ENCODE measurements at regions not wholly inside any gene's neighbourhood (a gene's known extent, or its start where the extent isn't known, plus 50 kb on each side); places are given as distances from the start of the nearest gene placed in this dataset.

DNA sequence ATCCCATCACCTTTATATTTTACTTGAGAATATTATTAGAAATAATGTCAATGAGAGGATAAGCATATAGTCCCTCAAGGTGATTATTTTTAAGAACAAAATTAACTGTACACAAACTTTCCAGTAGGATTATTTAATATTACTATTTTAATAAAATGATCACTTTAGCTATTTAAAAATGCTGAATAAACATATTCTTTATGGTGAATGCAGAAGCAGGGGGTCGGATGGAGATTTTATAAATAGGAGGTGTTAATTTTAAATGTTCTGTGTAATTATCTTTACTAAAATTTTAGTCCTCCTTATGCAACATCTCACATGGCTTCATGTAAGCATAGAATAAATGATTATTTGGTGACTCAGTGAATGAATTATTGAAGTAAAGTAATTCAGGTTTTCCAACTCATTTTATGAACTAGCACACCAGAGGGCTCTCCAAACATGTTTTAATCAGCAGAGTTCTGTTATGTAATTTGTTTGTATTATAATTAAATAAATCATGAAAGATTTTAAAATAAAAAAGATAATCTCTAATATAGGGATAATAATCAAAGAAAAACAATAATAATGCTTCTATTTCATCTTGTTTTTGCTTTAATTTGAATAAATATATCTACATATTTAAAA, 1635.2 kb downstream of the EFNB2 start:
- DNase-seq, result no peak

DNA sequence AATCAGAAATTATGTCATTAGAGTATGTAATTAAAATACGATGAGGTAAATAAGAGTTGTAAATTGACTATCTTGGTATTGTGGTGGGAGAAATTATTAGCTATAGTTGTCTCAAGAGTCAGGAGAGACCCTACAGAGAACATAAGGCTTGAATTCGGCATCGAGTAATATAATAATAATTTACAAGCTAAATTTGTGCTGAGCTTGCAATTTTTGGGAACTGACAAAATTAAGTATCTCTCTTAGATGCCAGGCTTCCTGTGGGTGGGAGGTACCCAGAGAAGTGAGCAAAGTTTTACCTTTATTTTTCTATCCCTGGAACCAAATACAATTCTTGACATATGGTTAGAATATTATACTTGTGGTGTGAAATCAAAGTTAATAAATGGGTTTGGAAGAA, 1637.0 kb downstream of the EFNB2 start:
- DNase-seq, result no peak

DNA sequence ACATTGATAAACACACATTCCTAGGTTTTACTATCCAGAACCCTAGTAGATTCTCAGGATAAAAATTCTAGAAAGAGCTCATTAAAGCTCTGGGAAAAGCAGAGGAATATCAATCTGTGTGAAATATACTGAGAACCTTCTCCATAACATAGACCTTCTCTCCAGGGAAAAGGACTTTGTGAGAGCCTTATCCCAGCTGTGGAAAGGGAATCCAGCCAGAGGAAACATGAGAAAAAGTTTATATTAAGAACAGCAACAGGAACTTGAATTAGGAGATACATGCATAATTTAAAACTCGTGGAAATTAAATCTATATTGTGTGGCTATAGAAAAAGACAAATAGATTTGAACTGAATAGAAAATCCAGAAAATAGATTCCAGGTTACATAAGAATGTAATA, 1639.9 kb downstream of the EFNB2 start:
- no peak for DNase-seq

DNA sequence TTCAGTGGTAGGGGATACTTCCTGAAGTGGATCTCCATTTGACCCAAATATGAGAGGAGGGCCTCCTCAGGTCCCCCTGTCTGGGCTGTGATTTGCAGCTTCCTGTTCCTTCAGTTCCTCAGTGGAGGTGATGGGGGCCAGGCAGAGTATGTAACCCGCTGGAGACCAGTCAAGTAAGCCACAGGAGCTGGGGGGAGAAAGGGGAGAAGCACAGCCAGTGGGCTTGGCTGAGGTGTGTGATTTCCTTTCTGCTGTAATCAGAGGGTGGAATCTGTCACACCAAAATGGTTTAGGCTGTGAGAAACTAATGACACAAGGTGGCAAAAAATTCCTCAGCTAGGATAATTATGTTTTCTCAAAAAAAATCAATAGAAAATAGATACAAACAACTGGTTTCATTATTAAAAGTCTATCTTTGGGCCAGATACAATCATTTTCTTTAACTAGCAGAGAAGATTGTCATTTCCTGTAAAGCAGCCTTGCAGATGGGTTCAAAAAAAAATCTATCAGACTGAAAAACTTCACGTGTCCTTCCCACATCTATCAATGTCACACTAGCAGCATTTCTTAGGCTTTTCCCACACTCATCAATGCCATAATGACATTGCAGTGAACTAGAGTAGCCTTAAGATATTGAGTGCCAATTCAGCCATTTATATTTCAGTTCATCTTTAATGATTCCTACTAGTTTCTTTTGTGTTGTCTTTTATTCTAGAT, 1660.3 kb downstream of the EFNB2 start:
- DNase-seq, result no peak

DNA sequence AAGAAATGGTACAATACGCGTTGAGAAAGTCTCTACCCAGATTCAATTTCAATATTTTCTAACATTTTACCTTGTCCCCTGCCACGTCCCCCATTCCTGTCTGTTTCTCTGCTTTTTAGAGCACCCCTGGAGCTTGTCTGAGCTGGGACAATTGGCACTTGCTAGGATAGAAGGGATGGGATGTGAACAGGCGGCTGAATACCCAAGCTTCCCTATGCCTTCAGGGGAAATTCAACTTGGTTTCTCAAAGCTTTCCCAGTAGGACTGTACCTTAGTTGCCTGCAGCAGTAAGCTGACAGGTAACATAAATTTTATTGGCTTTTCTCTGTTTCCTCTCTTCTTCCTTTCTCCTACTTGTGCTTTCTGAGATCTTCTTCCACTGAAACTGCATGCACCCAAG, 1663.3 kb downstream of the EFNB2 start:
- no peak for DNase-seq

DNA sequence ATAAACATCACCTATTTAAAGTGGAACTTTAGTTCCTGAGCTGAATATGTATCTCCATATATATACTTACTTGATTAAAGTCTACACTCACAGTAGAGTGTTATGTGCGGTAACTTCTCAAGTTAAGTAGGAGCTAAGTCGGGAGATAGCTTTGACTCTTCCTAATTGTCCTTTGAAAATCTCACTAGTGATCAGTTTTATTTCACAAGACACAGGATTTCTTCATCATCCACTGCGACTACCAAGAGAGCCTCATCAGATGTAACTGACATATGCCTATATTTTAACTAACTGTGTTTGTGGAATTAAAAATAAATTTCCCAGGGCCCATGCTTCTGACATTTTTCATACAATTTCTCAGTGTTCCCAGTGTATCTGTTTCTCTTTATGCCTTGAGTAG, 1664.0 kb downstream of the EFNB2 start:
- DNase-seq, result no peak

DNA sequence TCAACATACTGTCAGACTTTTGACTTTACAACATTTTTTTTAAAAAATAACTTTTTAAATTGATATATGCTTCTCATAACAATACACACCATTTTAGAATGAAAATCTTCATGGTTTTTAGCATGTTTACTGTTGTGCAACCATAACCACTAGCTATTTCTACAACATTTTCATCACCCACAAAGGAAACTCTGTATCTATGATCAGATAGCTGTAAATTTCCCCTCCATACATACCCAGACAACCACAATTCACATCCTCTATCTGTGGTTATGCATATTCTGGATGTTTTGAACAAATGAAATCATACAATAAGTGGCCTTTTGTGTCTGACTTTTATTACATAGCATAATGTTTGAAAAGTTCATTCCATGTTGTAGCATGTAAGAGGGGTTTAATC, 1666.0 kb downstream of the EFNB2 start:
- DNase-seq, result no peak

DNA sequence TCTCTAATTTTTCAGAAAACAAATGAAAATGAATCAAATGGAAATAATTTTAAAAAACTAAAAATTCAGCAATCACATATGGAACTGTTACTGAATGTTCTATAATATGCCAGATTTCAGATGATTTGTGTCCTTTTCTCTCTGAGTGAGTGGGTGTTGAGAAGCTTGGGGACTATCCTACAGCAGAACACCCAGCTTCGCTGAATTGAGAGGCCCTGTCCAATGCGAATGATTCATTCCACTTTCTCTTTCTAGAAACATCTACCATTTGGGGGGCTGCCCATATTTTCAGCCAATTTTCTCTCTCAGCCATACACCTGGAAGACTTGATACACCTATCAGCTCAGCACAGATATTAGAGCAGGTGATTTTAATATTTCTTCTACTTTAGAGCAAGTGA, 1666.7 kb downstream of the EFNB2 start:
- no peak for DNase-seq

DNA sequence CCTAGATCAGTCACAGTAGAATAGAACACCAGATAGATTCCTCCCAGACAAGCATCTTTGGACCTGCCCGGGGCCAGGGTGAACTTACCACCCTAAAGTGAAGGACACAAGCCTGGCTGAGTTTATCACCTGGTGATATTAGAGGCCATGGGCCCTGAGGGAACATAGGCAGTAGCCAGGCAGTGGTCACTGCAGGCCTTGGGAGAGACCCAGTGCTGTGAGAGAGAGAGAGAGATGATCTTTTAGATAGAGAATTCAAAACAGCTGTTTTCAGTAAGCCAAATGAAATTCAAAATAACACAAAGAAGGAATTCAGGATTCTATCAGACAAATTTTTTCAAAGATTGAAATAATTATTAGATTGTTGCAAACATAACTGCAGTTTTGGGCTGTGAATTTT, 1679.9 kb downstream of the EFNB2 start:
- no peak for DNase-seq

DNA sequence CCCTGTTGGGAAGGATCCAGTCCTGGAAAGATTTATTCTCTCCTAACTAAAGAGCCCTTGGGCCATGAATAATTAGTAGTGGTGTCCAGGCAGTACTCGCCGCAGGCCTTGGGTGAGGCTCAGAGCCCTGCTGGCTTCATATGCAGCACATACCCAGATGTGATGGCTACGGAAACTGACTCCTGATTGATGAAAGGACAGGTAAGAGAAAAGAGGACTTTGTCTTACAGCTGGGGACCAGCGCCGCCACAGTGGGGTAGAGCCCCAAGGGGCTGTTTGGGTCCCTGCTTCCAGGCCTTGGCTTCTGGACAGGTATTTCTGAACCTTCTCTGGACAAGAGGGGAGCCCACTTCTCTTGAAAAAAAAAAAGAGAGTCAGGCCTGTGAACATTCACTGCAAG, 1680.8 kb downstream of the EFNB2 start:
- DNase-seq, result no peak

DNA sequence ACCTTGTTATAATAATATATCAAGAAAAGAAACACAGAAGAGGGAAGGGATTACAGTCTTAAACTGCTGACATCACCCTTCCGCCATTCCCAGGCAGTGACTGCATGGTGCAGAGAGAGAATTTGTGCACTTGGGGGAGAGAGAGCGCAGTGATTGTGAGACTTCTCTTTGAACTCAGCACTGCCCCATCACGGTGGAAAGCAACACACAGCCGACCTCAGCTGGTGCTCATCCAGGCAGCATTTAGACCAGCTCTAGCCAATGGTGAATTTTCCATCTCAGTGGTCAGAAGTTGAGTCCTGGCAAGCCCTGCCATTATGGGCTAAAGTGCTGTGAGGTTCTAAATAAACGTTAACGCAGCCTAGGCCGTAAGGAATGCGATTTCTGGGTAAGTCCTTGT, 1681.5 kb downstream of the EFNB2 start:
- no peak for DNase-seq

DNA sequence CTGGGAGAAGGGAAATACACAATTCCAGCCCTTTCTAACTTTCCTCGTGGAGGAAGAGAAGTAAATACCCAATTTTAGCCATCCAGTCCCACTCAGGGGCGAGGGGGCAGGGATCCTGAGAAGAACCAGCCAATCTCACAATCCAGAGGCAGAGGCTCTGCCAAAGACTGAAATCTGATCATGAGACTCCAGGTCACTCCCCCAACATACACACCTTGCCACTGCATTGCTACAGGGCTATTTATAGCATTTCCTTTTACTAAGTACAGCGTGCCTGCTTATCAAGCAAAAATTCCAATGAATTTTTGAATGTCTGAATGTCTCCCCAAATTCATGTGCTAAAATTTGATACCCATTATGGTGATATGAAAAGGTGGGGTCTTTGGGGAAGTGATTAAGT, 1687.5 kb downstream of the EFNB2 start:
- DNase-seq, result peak in 1 of 3 experiments; percentile 24

DNA sequence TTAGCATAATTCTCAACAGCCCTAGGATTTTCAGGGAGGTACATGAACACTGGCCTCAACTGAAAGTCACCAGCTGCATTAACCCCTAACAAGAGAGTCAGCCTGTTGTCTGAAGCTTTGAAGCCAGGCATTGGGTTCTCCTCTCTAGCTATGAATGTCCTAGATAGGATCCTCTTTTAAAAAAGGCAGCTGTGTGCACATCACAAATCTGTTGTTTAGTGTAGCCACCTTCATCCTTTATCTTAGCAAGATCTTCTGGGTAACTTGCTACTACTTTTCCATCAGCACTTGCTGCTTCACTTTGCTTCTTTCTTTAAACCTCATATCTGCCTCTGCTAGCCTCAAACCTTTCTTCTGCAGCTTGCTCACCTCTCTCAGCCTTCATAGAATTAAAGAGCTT, 1692.1 kb downstream of the EFNB2 start:
- no peak for DNase-seq

DNA sequence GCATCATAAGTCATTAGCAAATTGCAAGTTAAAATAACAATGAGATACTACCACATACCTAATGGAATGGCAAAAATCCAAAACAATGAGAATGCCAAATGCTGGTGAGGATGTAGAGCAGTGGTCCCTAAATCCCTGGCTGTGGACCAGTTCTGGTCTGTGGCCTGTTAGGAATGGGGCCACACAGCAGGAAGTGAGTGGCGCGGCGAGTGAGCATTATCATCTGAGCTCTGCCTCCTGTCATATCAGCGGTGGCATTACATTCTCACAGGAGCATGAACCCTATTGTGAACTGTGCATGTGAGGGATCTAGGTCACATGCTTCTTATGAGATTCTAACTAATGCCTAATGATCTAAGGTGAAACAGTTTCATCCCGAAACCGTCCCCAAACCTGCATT, 1694.4 kb downstream of the EFNB2 start:
- no peak for DNase-seq

DNA sequence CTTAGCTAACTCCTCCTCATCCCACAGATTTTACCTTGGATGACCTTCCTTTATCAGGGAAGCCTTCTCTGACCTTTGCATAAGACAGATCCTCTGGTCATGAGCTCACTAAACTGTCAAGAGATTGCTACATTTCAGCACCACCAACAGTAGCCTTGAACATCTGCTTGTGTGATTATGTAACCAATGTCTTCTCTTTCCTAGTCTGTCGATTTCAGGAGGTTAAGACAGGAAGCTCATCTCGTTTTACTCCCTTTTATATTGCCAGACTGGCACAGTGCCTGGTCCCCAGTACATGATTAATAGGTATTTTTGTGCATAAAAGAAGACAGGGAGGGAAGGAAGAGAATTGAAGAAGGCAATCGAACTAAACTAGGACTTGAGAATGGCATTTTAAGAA, 1697.7 kb downstream of the EFNB2 start:
- DNase-seq, result no peak

DNA sequence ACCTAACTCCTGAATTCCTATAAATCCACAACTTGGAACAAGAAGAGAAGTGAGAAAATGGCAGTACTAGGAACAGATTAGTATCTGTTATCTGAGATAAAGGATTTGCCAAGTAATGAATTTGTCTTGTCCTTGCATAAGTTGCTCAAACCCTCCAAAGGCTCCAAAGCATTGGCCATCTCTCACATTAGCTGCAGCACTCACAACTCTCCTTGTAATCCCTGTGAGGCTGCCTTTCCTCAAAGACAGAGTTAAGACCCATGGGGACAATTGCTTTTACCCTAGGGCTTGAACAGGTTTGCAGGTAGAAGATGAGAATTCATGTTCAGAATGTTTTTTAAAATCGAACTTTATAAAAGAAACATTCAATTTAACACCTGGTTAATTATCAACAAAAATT, 1702.2 kb downstream of the EFNB2 start:
- DNase-seq, result no peak

DNA sequence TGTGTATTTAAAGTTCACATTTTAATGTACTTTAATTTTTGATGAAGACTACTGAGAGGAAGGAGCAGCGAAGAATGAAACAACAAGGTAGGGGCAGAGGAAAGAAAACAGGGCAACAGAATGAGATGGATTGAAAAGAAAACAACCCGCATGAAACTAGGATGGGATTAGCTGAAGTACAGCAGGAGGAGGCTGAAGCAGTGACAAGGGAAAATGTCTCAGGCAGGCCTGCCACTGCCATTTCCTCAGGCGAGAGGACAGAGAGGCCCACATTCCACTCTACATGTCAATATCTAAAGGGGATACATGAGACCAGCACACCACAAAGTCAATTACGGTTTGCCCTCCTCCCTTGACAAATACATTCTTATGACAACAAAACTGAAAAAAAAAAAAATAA, 1703.2 kb downstream of the EFNB2 start:
- peak in 1 of 3 experiments; percentile 38 for DNase-seq

DNA sequence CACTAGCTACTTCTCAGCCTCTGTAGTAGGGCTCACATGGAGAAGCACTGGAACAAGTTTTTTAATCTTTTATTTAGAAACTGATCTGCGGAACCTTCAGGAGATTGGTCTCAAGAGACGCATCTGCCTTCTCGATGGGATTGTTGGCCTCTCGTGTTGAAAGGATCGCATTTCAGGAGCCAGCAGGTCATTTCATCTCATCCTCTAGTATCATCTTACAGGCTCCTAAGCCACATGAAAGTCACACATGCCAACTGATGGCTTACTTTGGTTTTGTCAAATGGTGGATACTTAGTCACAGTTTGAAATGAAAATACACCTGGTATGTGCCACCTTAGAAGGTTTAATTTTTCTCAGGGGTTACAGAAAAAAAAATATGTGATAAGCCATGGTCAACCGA, 1703.6 kb downstream of the EFNB2 start:
- DNase-seq, result peak in 1 of 3 experiments; percentile 94

DNA sequence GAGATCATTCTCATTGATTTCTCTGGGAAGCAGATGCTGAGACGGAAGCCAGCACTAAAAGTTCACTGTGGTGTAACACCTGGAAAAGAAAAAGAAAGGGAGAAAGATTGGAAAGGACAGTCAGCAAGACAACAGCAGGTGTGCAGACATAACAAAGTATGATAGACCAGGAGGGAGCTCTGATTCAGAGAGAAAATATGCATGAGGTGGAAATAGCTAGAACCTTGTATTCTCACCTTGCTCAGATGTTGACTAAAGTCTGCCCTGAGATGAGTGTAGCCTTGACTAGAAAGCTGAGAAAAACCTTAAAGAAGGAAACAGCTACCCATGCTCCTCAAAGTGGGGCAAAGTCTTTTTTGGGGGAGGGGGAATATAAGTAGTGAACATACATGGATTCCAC, 1711.8 kb downstream of the EFNB2 start:
- DNase-seq, result no peak

DNA sequence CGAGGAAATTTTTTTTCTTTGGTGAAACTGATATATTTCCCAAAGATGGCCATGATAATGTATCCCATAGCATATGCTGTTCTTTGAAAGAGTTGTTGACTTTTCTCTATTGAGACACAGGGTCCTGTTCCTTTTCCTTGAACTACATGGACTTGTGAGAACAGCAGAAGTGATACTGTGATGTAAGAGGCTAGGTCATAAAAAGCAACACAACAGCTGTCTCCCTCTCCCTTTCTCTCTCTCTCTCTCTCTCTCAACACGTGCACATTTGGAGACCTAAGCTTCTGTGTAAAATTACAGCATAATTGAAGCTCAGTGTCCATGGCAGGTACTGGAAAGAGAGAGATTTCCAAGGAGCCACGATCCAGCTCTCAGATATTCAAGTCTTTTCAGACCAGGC, 1712.4 kb downstream of the EFNB2 start:
- no peak for DNase-seq

DNA sequence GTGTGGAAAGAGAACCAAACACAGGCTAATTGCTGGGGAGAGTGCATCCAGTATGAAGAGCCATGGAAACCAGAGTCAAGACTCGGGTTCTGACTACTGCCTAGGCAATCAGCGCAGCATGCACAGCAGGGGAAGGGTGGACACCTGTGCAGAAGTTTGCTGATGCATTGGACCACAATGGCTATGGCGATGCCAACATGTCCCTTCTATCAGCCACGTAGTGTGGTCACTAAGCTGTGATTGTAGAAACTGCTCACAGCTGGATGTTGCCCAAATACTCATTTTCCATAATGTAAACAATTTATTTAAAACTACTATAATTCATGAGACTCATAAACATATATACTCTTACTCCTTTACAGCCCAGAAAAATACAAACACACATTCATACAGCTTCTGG, 1718.2 kb downstream of the EFNB2 start:
- no peak for DNase-seq

DNA sequence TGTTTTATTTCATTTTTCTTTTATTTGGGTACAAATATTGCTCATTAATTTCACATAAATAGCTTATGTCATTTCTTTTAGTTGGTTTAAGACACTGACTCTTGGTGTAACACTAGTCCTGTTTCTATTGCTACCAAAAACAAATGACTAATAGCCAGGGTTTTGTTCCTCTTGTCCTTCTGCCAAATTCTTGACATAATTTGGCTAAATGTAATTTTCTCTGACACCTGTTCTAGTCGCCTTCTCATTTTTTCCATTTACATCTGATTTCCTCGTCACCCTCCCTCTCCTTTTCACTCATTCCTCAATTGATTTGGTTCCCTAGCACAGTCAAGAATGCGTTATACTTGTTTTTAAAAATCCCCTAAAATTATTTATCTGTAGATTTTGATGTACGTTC, 1718.7 kb downstream of the EFNB2 start:
- DNase-seq, result no peak

DNA sequence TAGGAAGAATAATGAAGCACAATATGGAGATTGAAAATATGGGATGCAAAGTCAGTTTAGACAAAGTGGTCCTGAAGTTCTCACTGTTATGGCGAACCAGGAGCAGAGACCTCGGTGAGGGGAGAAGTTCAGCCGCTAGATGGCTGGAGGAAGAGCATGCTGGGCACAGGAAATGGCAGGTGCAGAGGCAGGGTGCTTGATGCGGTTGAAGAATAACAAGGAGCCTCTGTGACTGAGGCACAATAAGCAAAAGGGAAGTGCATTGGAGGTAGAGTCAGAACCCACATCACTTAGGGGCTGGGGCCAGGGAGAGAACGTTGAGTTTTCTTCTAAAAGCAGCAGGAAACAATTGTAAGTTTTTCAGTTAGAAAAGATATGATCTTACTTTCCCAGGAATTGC, 1725.2 kb downstream of the EFNB2 start:
- no peak for DNase-seq

DNA sequence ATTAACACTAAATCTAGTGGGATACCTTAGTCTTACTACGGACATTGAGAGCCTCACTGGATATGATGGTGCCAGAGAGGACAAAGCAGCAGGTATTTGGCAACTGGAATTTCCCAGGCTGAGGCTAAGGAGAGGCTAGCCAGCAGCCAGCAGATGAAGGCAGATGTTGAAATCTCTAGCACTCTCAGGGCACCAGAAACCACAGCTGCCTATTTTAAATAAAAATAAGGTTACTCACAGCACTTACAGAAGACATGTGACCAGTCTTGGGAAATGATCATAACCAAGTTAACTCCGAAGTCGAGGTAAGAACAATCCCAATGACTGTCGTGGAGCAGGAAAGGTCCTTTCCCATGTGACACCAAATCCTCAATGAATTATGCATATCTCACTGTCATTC, 1726.0 kb downstream of the EFNB2 start:
- DNase-seq, result no peak

DNA sequence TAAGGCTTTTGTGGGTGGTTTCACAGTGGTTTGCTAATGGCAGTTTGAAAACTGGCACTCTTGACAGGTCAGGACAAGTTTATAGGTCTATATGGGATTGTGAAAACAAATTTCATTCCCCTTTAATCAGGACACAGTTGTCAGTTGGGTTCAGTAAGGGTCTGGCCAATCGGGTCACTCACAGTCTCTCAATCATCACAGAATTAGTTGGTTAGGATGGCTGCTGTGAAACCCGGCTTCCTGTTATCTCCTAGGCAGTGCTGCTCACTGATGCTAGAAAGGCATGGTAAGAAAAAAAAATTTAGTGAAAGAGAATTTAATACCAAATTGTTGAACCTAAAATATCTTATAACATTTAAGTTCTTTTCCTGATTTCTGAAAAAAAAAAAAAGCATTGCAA, 1730.1 kb downstream of the EFNB2 start:
- no peak for DNase-seq

Measured in NCI-H1417 (cell line).